ENCODE measurements at regions not wholly inside any gene's neighbourhood (a gene's known extent, or its start where the extent isn't known, plus 50 kb on each side); places are given as distances from the start of the nearest gene placed in this dataset.

- no peak for FAIRE-seq
- DNase-seq (ENCODE audit: low spot score in 2 of 2) = no peak
Measured at GRCh38 chr5:120988941-120989340, 524.8 kb downstream of the PRR16 start.

- FAIRE-seq = no peak
- no peak for DNase-seq (ENCODE audit: low spot score in 2 of 2)
Measured at GRCh38 chr5:120991569-120991968, 527.5 kb downstream of the PRR16 start.

GRCh38 chr5:120994112-120994511 lies 530.0 kb downstream of the PRR16 start:
- DNase-seq (ENCODE audit: low spot score in 2 of 2) (no peak), FAIRE-seq (no peak)

- no peak for DNase-seq (ENCODE audit: low spot score in 2 of 2)
- FAIRE-seq = no peak
Measured at GRCh38 chr5:120999550-120999949, 535.5 kb downstream of the PRR16 start.

GRCh38 chr5:121006217-121006616 lies 542.1 kb downstream of the PRR16 start:
- no peak for FAIRE-seq

GRCh38 chr5:121008041-121008440 lies 543.9 kb downstream of the PRR16 start:
- DNase-seq (ENCODE audit: low spot score in 2 of 2) (no peak), FAIRE-seq (no peak)

More at GRCh38 chr5:121006217-121006616, 542.1 kb downstream of the PRR16 start:
- no peak for DNase-seq (ENCODE audit: low spot score in 2 of 2)

GRCh38 chr5:121009058-121009457 lies 545.0 kb downstream of the PRR16 start:
- DNase-seq (ENCODE audit: low spot score in 2 of 2) (no peak), FAIRE-seq (no peak)

GRCh38 chr5:121018004-121018403 lies 553.9 kb downstream of the PRR16 start:
- FAIRE-seq (no peak), DNase-seq (ENCODE audit: low spot score in 2 of 2) (no peak)

GRCh38 chr5:121019106-121019505 lies 555.0 kb downstream of the PRR16 start:
- FAIRE-seq (no peak), DNase-seq (ENCODE audit: low spot score in 2 of 2) (no peak)

GRCh38 chr5:121019734-121020133 lies 555.6 kb downstream of the PRR16 start:
- FAIRE-seq (no peak), DNase-seq (ENCODE audit: low spot score in 2 of 2) (no peak)

- DNase-seq (ENCODE audit: low spot score in 2 of 2) (no peak), FAIRE-seq (no peak)
Measured at GRCh38 chr5:121021681-121022080, 557.6 kb downstream of the PRR16 start.

- FAIRE-seq (no peak), DNase-seq (ENCODE audit: low spot score in 2 of 2) (no peak)
Measured at GRCh38 chr5:121024416-121025311, 560.6 kb downstream of the PRR16 start.

GRCh38 chr5:121025671-121026070 lies 561.6 kb downstream of the PRR16 start:
- no peak for FAIRE-seq
- no peak for DNase-seq (ENCODE audit: low spot score in 2 of 2)

- DNase-seq (ENCODE audit: low spot score in 2 of 2) = no peak
- FAIRE-seq = no peak
Measured at GRCh38 chr5:121027636-121028035, 563.5 kb downstream of the PRR16 start.

GRCh38 chr5:121029536-121030245 lies 565.6 kb downstream of the PRR16 start:
- FAIRE-seq (no peak), DNase-seq (ENCODE audit: low spot score in 2 of 2) (no peak)

GRCh38 chr5:121031491-121031890 lies 567.4 kb downstream of the PRR16 start:
- DNase-seq (ENCODE audit: low spot score in 2 of 2) (no peak), FAIRE-seq (no peak)

- FAIRE-seq = no peak
- no peak for DNase-seq (ENCODE audit: low spot score in 2 of 2)
Measured at GRCh38 chr5:121033334-121033733, 569.2 kb downstream of the PRR16 start.

- no peak for DNase-seq (ENCODE audit: low spot score in 2 of 2)
Measured at GRCh38 chr5:121038438-121038837, 574.3 kb downstream of the PRR16 start.

GRCh38 chr5:121049971-121050370 lies 585.9 kb downstream of the PRR16 start:
- FAIRE-seq (no peak), DNase-seq (ENCODE audit: low spot score in 2 of 2) (no peak)

More at GRCh38 chr5:121038438-121038837, 574.3 kb downstream of the PRR16 start:
- no peak for FAIRE-seq

GRCh38 chr5:121053055-121053985 lies 589.2 kb downstream of the PRR16 start:
- DNase-seq (ENCODE audit: low spot score in 2 of 2) (no peak), FAIRE-seq (no peak)

GRCh38 chr5:121055586-121055985 lies 591.5 kb downstream of the PRR16 start:
- no peak for DNase-seq (ENCODE audit: low spot score in 2 of 2)
- no peak for FAIRE-seq

All from frontal cortex (tissue), 3 donors.